ENCODE measurements at regions not wholly inside any gene's neighbourhood (a gene's known extent, or its start where the extent isn't known, plus 50 kb on each side); places are given as distances from the start of the nearest gene placed in this dataset.

GRCh38 chr13:62287764-62288163 lies 872.1 kb upstream of the PCDH20 start (continued):
- no peak for TF ChIP-seq FOSL1 (IDR thresholded peaks at IDR 0.05; ENCODE audit: low read depth)
- TF ChIP-seq SRF (IDR thresholded peaks at IDR 0.05; ENCODE audit: low read depth) = no peak

GRCh38 chr13:62280590-62280989 lies 864.9 kb upstream of the PCDH20 start:
- no peaks in the 10 kb centered on the region for H3K9me2 ChIP-seq (ENCODE audit: insufficient read depth)
- no peaks in the 10 kb centered on the region for H3K27me3 ChIP-seq (ENCODE audit: insufficient read depth, low read length)
- ChIA-PET POLR2A (no interaction called here), RAD21 (ENCODE audit: low non-redundant PET in 1 of 2, low total read pairs in 2 of 2, uncharacterized antibody in 2 of 2, unreplicated experiment in 2 of 2) (no interaction called here), CTCF (no interaction called here)
- H3K9me3 ChIP-seq (ENCODE audit: control insufficient read depth in 1 of 2, insufficient read depth in 1 of 2, low read depth in 1 of 2, low read length in 2 of 2) = no peaks in the 10 kb centered on the region
- H3K9ac ChIP-seq (ENCODE audit: low read length) = no peak overlapping the region
- intact Hi-C loops (cut with micrococcal nuclease) = no loop called here
- no peak overlapping the region for H3K27ac ChIP-seq (ENCODE audit: low read depth, low read length)
- ATAC-seq (no peak), DNase-seq (ENCODE audit: low read depth, low spot score) (no peak)
- BruUV-seq (replicated peaks) = no TSS peak
- no peak overlapping the region for H2AFZ ChIP-seq (ENCODE audit: low read depth, low read length, poor library complexity, severe bottlenecking)
- H3K79me2 ChIP-seq (ENCODE audit: insufficient read depth, low read length) = no peaks in the 10 kb centered on the region
- no peaks in the 10 kb centered on the region for H3K4me1 ChIP-seq (ENCODE audit: control insufficient read depth in 1 of 2, insufficient read depth in 2 of 2, low read length in 2 of 2)
- no peak for TF ChIP-seq CEBPB (IDR thresholded peaks at IDR 0.05; ENCODE audit: low read depth)
- no peak for TF ChIP-seq EZH2phosphoT487 (IDR thresholded peaks at IDR 0.05; ENCODE audit: borderline replicate concordance)
- no peak for TF ChIP-seq POLR2A (IDR thresholded peaks at IDR 0.05; ENCODE audit: borderline replicate concordance, extremely low read depth, insufficient read depth, insufficient read length)
- no peak for TF ChIP-seq CTCF (IDR thresholded peaks at IDR 0.05 in 2 of 3, conservative IDR thresholded peaks at IDR 0.05 in 1 of 3; ENCODE audit: borderline replicate concordance in 1 of 3, insufficient read depth in 1 of 3, low read depth in 2 of 3, low read length in 2 of 3)
- no peak for TF ChIP-seq EZH2 (IDR thresholded peaks at IDR 0.05)
- no peak for TF ChIP-seq EGR1 (IDR thresholded peaks at IDR 0.05; ENCODE audit: low read depth)
- TF ChIP-seq SIN3A (IDR thresholded peaks at IDR 0.05; ENCODE audit: low read depth) = no peak
- no peak for TF ChIP-seq RAD21 (IDR thresholded peaks at IDR 0.05; ENCODE audit: low read depth)
- TF ChIP-seq REST (IDR thresholded peaks at IDR 0.05; ENCODE audit: low read depth) = no peak
- TF ChIP-seq ELF1 (IDR thresholded peaks at IDR 0.05; ENCODE audit: borderline replicate concordance, low read depth) = no peak
- no peak for TF ChIP-seq MAX (IDR thresholded peaks at IDR 0.05)
- TF ChIP-seq ATF3 (IDR thresholded peaks at IDR 0.05) = no peak
- no peak for TF ChIP-seq ZBTB33 (IDR thresholded peaks at IDR 0.05; ENCODE audit: extremely low read depth, insufficient replicate concordance, low read length)
- no peak for TF ChIP-seq ZFX (IDR thresholded peaks at IDR 0.05)
- TF ChIP-seq JUND (IDR thresholded peaks at IDR 0.05) = no peak
- no peak for TF ChIP-seq POLR2AphosphoS5 (IDR thresholded peaks at IDR 0.05; ENCODE audit: low read depth, low read length)
- no peak overlapping the region for H3K4me2 ChIP-seq (ENCODE audit: low read length)
- no peak overlapping the region for H3K4me3 ChIP-seq (replicated peaks in 1 of 2; ENCODE audit: low read depth in 1 of 2, low read length in 2 of 2)
- H3K36me3 ChIP-seq (ENCODE audit: control insufficient read depth in 1 of 2, insufficient read depth in 2 of 2, low read length in 2 of 2) = no peaks in the 10 kb centered on the region
- H4K20me1 ChIP-seq (ENCODE audit: insufficient read depth) = no peaks in the 10 kb centered on the region; the same call in 1 of the 2 replicates

All from HCT116 (cell line).